Vagina (tissue), 2 donors: ENCODE measurements at regions not wholly inside any gene's neighbourhood (a gene's known extent, or its start where the extent isn't known, plus 50 kb on each side); places are given as distances from the start of the nearest gene placed in this dataset.

Experiments
- DNase-seq, 2 donors: peaks; one replicate each; pipeline ENCODE4 v3.0.0-alpha.2; 2017; ENCODE audit errors: extremely low spot score in 2 of 2
- H3K27ac ChIP-seq: fragments of 200-600 bp; sonication (generic); one replicate; pipeline ENCODE4 v1.5.1; 2019
- H3K27me3 ChIP-seq: fragments of 200-600 bp; sonication (generic); one replicate; pipeline ENCODE4 v1.5.1; 2019
- H3K36me3 ChIP-seq, 2 donors: fragments of 200-600 bp; sonication (generic); one replicate each; pipeline ENCODE4 v1.5.1; 2017 to 2019
- H3K4me1 ChIP-seq: fragments of 200-600 bp; sonication (generic); one replicate; pipeline ENCODE4 v1.5.1; 2019
- H3K4me3 ChIP-seq, 2 donors: fragments of 200-600 bp; sonication (generic); 1 replicate in 1 of 2; 2 replicates in 1 of 2; pipeline ENCODE4 v1.5.1; 2016 to 2019
- H3K9me3 ChIP-seq: fragments of 200-600 bp; sonication (generic); one replicate; pipeline ENCODE4 v1.5.1; 2019
- CTCF ChIP-seq, 3 experiments: fragments of 450-650 bp in 2 of 3; fragments of 200-600 bp in 1 of 3; sonication (generic) in 1 of 3; IDR thresholded peaks; one replicate each; pipeline ENCODE4 v1.5.1; 2017 to 2019; ENCODE audit warnings: antibody characterized with exemption in 3 of 3, mild to moderate bottlenecking in 2 of 3, moderate library complexity in 2 of 3
- POLR2A ChIP-seq, 2 donors: fragments of 450-650 bp; IDR thresholded peaks; one replicate each; pipeline ENCODE4 v1.6.1; 2017; ENCODE audit warnings: antibody characterized with exemption in 2 of 2, mild to moderate bottlenecking in 2 of 2, moderate library complexity in 2 of 2
- POLR2AphosphoS5 ChIP-seq, 2 donors: sonication (generic); formaldehyde crosslinking; IDR thresholded peaks; one replicate each; pipeline ENCODE4 v1.9.0; 2017; ENCODE audit warnings: antibody characterized with exemption in 2 of 2, mild to moderate bottlenecking in 2 of 2, low read depth in 1 of 2; ENCODE audit not compliant: insufficient read depth in 1 of 2
- intact Hi-C: fragments of 100-400 bp; cut with DNase I; formaldehyde crosslinking; loops from one replicate; pipeline ENCODE4 v1.15.1; 2023

- H3K9me3 ChIP-seq: no peaks in the 10 kb centered on the region
- no peak overlapping the region for H3K27ac ChIP-seq
- DNase-seq: no peak
- no peak overlapping the region for H3K4me3 ChIP-seq
- TF ChIP-seq CTCF (IDR thresholded peaks at IDR 0.05) (no peak), POLR2AphosphoS5 (IDR thresholded peaks at IDR 0.05; ENCODE audit: insufficient read depth in 1 of 2, low read depth in 1 of 2) (no peak), POLR2A (IDR thresholded peaks at IDR 0.05) (no peak)
- no peaks in the 10 kb centered on the region for H3K27me3 ChIP-seq
- H3K4me1 ChIP-seq: no peaks in the 10 kb centered on the region
- H3K36me3 ChIP-seq: no peaks in the 10 kb centered on the region
- intact Hi-C loops: no loop called here
Observed at GRCh38 chr1:193957556-193958095, 771.2 kb upstream of the B3GALT2 start.

- Histone ChIP-seq H3K27ac (no peak overlapping the region), H3K27me3 (no peaks in the 10 kb centered on the region), H3K4me1 (no peaks in the 10 kb centered on the region), H3K9me3 (no peaks in the 10 kb centered on the region), H3K4me3 (no peak overlapping the region), H3K36me3 (no peaks in the 10 kb centered on the region)
- intact Hi-C loops: no loop called here
- no peak for DNase-seq
- TF ChIP-seq POLR2AphosphoS5 (IDR thresholded peaks at IDR 0.05; ENCODE audit: insufficient read depth in 1 of 2, low read depth in 1 of 2): no peak
- no peak for TF ChIP-seq POLR2A (IDR thresholded peaks at IDR 0.05)
- no peak for TF ChIP-seq CTCF (IDR thresholded peaks at IDR 0.05)
Observed at GRCh38 chr1:193952778-193953374, 766.5 kb upstream of the B3GALT2 start.

GRCh38 chr1:193951984-193952383 lies 765.6 kb upstream of the B3GALT2 start:
- no peak for DNase-seq
- TF ChIP-seq POLR2A (IDR thresholded peaks at IDR 0.05) (no peak), CTCF (IDR thresholded peaks at IDR 0.05) (no peak), POLR2AphosphoS5 (IDR thresholded peaks at IDR 0.05; ENCODE audit: insufficient read depth in 1 of 2, low read depth in 1 of 2) (no peak)
- intact Hi-C loops: no loop called here
- H3K4me3 ChIP-seq: no peak overlapping the region
- H3K4me1 ChIP-seq: no peaks in the 10 kb centered on the region
- H3K9me3 ChIP-seq: no peaks in the 10 kb centered on the region
- no peaks in the 10 kb centered on the region for H3K27me3 ChIP-seq
- no peak overlapping the region for H3K27ac ChIP-seq
- no peaks in the 10 kb centered on the region for H3K36me3 ChIP-seq

- TF ChIP-seq POLR2AphosphoS5 (IDR thresholded peaks at IDR 0.05; ENCODE audit: insufficient read depth in 1 of 2, low read depth in 1 of 2) (no peak), POLR2A (IDR thresholded peaks at IDR 0.05) (no peak), CTCF (IDR thresholded peaks at IDR 0.05) (no peak)
- H3K36me3 ChIP-seq: no peaks in the 10 kb centered on the region
- no peaks in the 10 kb centered on the region for H3K27me3 ChIP-seq
- DNase-seq: no peak
- no peaks in the 10 kb centered on the region for H3K4me1 ChIP-seq
- no peak overlapping the region for H3K4me3 ChIP-seq
- no peak overlapping the region for H3K27ac ChIP-seq
- intact Hi-C loops: loop anchor here (10.0 kb wide), 1 partner anchor 380 kb away; no protein-coding TSS in a partner anchor
- H3K9me3 ChIP-seq: no peaks in the 10 kb centered on the region
Observed at GRCh38 chr1:193944454-193944853, 758.0 kb upstream of the B3GALT2 start.

- Histone ChIP-seq H3K27me3 (no peaks in the 10 kb centered on the region), H3K4me3 (no peak overlapping the region), H3K27ac (no peak overlapping the region), H3K36me3 (no peaks in the 10 kb centered on the region), H3K4me1 (no peaks in the 10 kb centered on the region), H3K9me3 (no peaks in the 10 kb centered on the region)
- DNase-seq: no peak
- intact Hi-C loops: loop anchor here (10.0 kb wide), 1 partner anchor 385 kb away; no protein-coding TSS in a partner anchor
- TF ChIP-seq POLR2AphosphoS5 (IDR thresholded peaks at IDR 0.05; ENCODE audit: insufficient read depth in 1 of 2, low read depth in 1 of 2): no peak
- no peak for TF ChIP-seq CTCF (IDR thresholded peaks at IDR 0.05)
- TF ChIP-seq POLR2A (IDR thresholded peaks at IDR 0.05): no peak
Observed at GRCh38 chr1:193940176-193940575, 753.8 kb upstream of the B3GALT2 start.
